Heart left ventricle (tissue), 13 donors: ENCODE measurements at regions not wholly inside any gene's neighbourhood (a gene's known extent, or its start where the extent isn't known, plus 50 kb on each side); places are given as distances from the start of the nearest gene placed in this dataset.

Source experiments
- CTCF ChIP-seq, 12 donors: fragments of 200-600 bp; sonication (generic) in 4 of 12; IDR thresholded peaks; one replicate each; pipeline versions ENCODE4 v1.5.0 to v1.8.0; 2018 to 2022; ENCODE audit warnings: antibody characterized with exemption in 12 of 12, mild to moderate bottlenecking in 5 of 12
- POLR2A ChIP-seq, 2 donors: fragments of 450-650 bp; IDR thresholded peaks; one replicate each; pipeline ENCODE4 v1.6.1; 2017; ENCODE audit warnings: antibody characterized with exemption in 2 of 2, mild to moderate bottlenecking in 2 of 2, moderate library complexity in 2 of 2
- donor health status: ischemic (EF 13 %, LVEDD 7.1; RV severe dilation, severe dysfunction).
- donor health status: DM: no; HTN: yes; CAD: no.
- donor health status: DM: no; HTN: no; CAD: no.
- donor health status: ischemic (EF 25% LVEDD 6.9; RV normal size, moderate dysfunction).
- donor health status: ischemic (EF 25% LVEDD 5.7; RV mildly dilated, moderate dysfunction).
- donor health status: ischemic (EF 35%, LVEDD 5.7; RV mildly dilated, moderate dysfunction).
- donor health status: nonischemic (EF 11% LVEDD 7.7; RV severe dilation, severe dysfunction).
- donor health status: DM: yes; HTN: yes; CAD: no.
- donor health status: PGD.
- donor health status: ischemic (EF 29% LVEDD 5.4; RV normal size, mild dysfunction).
- donor health status: nonischemic (EF 23%, LVEDD 6.1; RV moderate dilation, normal function).

- no peak for TF ChIP-seq CTCF (IDR thresholded peaks at IDR 0.05)
- TF ChIP-seq POLR2A (IDR thresholded peaks at IDR 0.05) = no peak
Measured at GRCh38 chr22:33204408-33204807, 146.2 kb upstream of the SYN3 start.
